Fibroblast of peridontal ligament (primary cell): ENCODE measurements at regions not wholly inside any gene's neighbourhood (a gene's known extent, or its start where the extent isn't known, plus 50 kb on each side); places are given as distances from the start of the nearest gene placed in this dataset.

Experiments used
- DNase-seq: peaks from one replicate; pipeline ENCODE4 v3.0.0-alpha.2; 2010; ENCODE audit errors: extremely low read depth

GRCh38 chr5:39566029-39566428 is 141.2 kb upstream of the DAB2 start:
- no peak for DNase-seq

- DNase-seq = no peak
Measured at GRCh38 chr5:39561421-39561820, 136.6 kb upstream of the DAB2 start.

- DNase-seq = no peak
Measured at GRCh38 chr5:39560726-39561125, 135.9 kb upstream of the DAB2 start.

- DNase-seq = no peak
Measured at GRCh38 chr5:39559923-39560322, 135.1 kb upstream of the DAB2 start.

- DNase-seq = no peak
Measured at GRCh38 chr5:39558541-39558940, 133.8 kb upstream of the DAB2 start.

DNA sequence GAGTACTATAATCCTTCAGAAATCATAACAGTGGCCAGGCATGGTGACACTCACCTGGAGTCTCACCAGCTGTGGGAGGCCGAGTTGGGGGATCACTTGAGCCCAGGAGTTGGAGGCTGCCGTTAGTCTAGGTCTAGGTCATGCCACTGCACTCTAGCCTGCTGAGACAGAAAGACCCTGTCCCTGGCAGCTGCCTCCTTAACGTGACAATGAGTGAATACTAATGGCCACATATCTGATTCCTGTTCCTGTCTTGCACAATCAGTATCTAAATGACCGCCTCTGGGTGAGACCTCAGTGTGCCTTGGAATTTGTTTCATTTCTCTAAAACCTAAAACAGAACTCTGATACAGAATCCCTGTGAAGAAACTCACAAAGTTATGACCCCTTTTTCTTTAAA is 131.0 kb upstream of the DAB2 start:
- DNase-seq = no peak

GRCh38 chr5:39547553-39548154 is 122.9 kb upstream of the DAB2 start:
- peak; percentile 94 for DNase-seq

- no peak for DNase-seq
Measured at GRCh38 chr5:39544941-39545340, 120.2 kb upstream of the DAB2 start.

GRCh38 chr5:39543335-39543734 is 118.6 kb upstream of the DAB2 start:
- DNase-seq = peak; percentile 28

- DNase-seq = no peak
Measured at GRCh38 chr5:39542511-39543285, 117.9 kb upstream of the DAB2 start.

DNA sequence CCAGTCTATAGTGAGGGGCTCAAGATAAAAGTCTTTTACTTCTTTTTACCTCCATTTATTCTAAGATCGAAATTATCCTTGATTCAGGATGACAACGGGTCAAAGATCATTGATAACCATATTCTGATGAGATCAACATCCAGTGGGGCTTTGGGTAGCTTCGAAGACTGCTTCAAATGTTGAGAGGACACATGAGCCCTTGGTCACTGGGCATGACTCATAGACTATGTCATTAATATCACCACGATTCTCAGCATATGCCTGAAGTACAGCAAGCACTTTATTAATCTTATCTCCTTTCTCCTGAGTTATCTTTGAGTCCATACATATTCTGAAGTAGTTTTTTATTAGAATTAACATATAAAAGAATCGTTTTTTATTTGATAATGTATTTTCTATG is 117.1 kb upstream of the DAB2 start:
- no peak for DNase-seq

DNA sequence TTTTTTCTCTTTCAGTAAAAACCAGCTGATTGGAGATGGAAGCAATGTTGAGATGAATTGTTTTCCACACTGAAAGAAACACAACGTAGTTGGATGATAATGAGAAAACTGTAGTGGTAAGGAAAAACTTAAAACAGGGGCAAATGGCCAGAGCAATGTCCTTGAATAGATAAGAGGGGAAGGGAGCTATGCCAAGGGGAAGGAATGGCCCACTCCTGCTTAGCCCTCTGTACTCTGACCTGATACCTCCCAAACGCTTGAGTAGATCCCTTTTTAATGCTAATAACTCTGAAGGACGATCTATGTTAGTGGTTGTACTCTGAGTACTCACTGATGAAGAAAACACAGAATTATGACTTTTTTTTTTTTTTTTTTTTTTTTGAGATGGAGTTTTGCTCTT is 114.7 kb upstream of the DAB2 start:
- DNase-seq = no peak

- DNase-seq = no peak
Measured at GRCh38 chr5:39534690-39535089, 109.9 kb upstream of the DAB2 start.

- no peak for DNase-seq
Measured at GRCh38 chr5:39533749-39534148, 109.0 kb upstream of the DAB2 start.

- DNase-seq = no peak
Measured at GRCh38 chr5:39532511-39532910, 107.7 kb upstream of the DAB2 start.

DNA sequence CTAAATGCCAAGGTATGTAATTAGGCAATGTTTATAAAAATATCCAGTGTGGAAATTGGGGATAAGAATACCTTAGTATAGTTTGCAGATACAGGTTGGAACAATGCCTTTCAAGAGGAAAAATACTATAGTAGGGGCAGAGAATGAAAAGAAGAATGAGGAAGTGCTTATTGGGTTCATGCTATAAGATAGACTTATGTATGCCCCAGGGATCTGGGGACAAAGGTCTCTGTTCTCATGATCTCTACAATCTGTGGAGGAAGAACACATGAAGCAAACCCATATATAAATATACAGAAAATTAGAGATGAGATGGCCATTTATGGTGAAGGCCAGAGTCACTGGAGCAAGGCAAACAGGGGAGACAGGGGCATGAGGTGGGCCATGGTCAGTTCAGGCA is 106.5 kb upstream of the DAB2 start:
- DNase-seq = no peak

- DNase-seq = no peak
Measured at GRCh38 chr5:39526914-39527477, 102.2 kb upstream of the DAB2 start.

DNA sequence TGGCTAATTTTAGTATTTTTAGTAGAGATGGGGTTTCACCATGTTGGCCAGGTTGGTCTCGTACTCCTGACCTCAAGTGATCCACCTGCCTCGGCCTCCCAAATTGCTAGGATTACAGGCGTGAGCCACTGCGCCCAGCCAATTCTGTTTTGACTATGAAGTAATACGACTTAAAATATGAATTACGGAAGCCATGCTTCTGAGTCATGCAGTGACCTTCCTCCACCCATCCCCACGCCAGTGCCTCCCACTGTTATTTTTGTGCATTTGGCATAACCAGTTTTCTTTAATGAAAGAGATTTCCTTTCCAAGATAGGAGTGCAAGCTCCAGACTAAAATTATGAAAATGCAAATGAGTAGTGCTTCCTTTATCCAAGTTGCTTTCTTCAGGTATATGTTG is 101.0 kb upstream of the DAB2 start:
- DNase-seq = peak; percentile 52

DNA sequence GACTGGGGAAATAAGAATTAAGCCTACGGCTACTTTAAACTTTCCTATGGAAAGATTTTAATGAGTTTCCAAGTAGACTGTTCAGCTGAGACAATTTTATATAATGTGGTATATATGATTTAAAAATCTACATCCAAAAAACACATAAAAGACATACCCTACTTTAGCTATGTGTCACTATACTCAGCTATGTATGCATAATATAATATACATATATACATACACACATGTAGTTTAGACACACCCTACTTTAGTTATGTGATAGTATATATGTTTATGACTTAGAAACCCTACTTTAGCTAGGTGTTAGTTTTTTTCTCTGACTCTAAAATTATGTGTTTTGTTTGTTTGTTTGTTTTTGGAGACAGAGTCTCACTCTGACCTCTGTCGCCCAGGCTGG is 100.5 kb upstream of the DAB2 start:
- no peak for DNase-seq

- DNase-seq = peak; percentile 75
Measured at GRCh38 chr5:39523821-39524220, 99.0 kb upstream of the DAB2 start.

- DNase-seq = peak; percentile 63
Measured at GRCh38 chr5:39521940-39522590, 97.3 kb upstream of the DAB2 start.

GRCh38 chr5:39521098-39521860 is 96.5 kb upstream of the DAB2 start:
- DNase-seq = no peak
